H9 (cell line): ENCODE measurements at regions not wholly inside any gene's neighbourhood (a gene's known extent, or its start where the extent isn't known, plus 50 kb on each side); places are given as distances from the start of the nearest gene placed in this dataset.

Experiments
- DNase-seq: peaks from one replicate; pipeline ENCODE4 v3.0.0-alpha.2; 2017
- H2AFZ ChIP-seq: one replicate; pipeline ENCODE4 v1.6.1; 2013; ENCODE audit warnings: mild to moderate bottlenecking, low read length, control low read depth, moderate library complexity
- H2AK5ac ChIP-seq: 2 replicates; pipeline ENCODE4 v1.6.1; 2013; ENCODE audit warnings: low read length, control low read depth, mixed read lengths; ENCODE audit not compliant: insufficient read length
- H2BK120ac ChIP-seq: one replicate; pipeline ENCODE4 v1.6.1; 2013; ENCODE audit warnings: low read depth, mild to moderate bottlenecking, low read length, control low read depth, inconsistent platforms; ENCODE audit not compliant: poor library complexity, severe bottlenecking
- H2BK12ac ChIP-seq: 2 replicates; pipeline ENCODE4 v1.6.1; 2013; ENCODE audit warnings: low read length, control low read depth, mixed read lengths, low read depth; ENCODE audit not compliant: insufficient read length
- H2BK15ac ChIP-seq: 2 replicates; pipeline ENCODE4 v1.6.1; 2013; ENCODE audit warnings: low read depth, low read length, control low read depth
- H2BK20ac ChIP-seq: one replicate; pipeline ENCODE4 v1.6.1; 2013; ENCODE audit warnings: low read depth, mild to moderate bottlenecking, low read length, control low read depth, inconsistent platforms; ENCODE audit not compliant: poor library complexity, severe bottlenecking
- H2BK5ac ChIP-seq: 2 replicates; pipeline ENCODE4 v1.6.1; 2013; ENCODE audit warnings: low read length, control low read depth, mixed read lengths; ENCODE audit not compliant: insufficient read length
- H3K14ac ChIP-seq: 2 replicates; pipeline ENCODE4 v1.6.1; 2013; ENCODE audit warnings: low read length, control low read depth; ENCODE audit not compliant: insufficient read depth
- H3K18ac ChIP-seq: 2 replicates; pipeline ENCODE4 v1.6.1; 2013; ENCODE audit warnings: low read depth, mild to moderate bottlenecking, mixed read lengths, low read length, control low read depth; ENCODE audit not compliant: insufficient read length
- H3K23ac ChIP-seq: 2 replicates; pipeline ENCODE4 v1.6.1; 2013; ENCODE audit warnings: low read length, control low read depth, mixed read lengths, low read depth; ENCODE audit not compliant: insufficient read length
- H3K23me2 ChIP-seq: 2 replicates; pipeline ENCODE4 v1.6.1; 2013; ENCODE audit warnings: low read depth, mild to moderate bottlenecking, mixed read lengths, low read length, control low read depth; ENCODE audit not compliant: insufficient read length, poor library complexity, severe bottlenecking
- H3K27ac ChIP-seq: 2 replicates; pipeline ENCODE4 v1.5.1; 2013; ENCODE audit warnings: low read length, control low read depth, mixed read lengths, low read depth; ENCODE audit not compliant: insufficient read length
- H3K27me3 ChIP-seq: 2 replicates; pipeline ENCODE4 v1.6.1; 2013; ENCODE audit warnings: low read length, control low read depth, inconsistent platforms; ENCODE audit not compliant: insufficient read depth
- H3K4ac ChIP-seq: 2 replicates; pipeline ENCODE4 v1.6.1; 2013; ENCODE audit warnings: low read depth, mild to moderate bottlenecking, control low read depth, inconsistent platforms, low read length, moderate library complexity
- H3K4me1 ChIP-seq: 2 replicates; pipeline ENCODE4 v1.6.1; 2013; ENCODE audit warnings: low read length, control low read depth, inconsistent platforms; ENCODE audit not compliant: insufficient read depth
- H3K4me2 ChIP-seq: 2 replicates; pipeline ENCODE4 v1.6.1; 2013; ENCODE audit warnings: low read length, control low read depth, mixed read lengths; ENCODE audit not compliant: insufficient read length, insufficient read depth
- H3K56ac ChIP-seq: 2 replicates; pipeline ENCODE4 v1.6.1; 2013; ENCODE audit warnings: low read depth, mild to moderate bottlenecking, mixed read lengths, low read length, control low read depth; ENCODE audit not compliant: insufficient read length
- H3K79me1 ChIP-seq: 2 replicates; pipeline ENCODE4 v1.6.1; 2013; ENCODE audit warnings: low read depth, mild to moderate bottlenecking, moderate library complexity, low read length, control low read depth, inconsistent platforms; ENCODE audit not compliant: insufficient read depth, poor library complexity, severe bottlenecking
- H3K79me2 ChIP-seq: 2 replicates; pipeline ENCODE4 v1.6.1; 2013; ENCODE audit warnings: low read length, control low read depth, inconsistent platforms; ENCODE audit not compliant: insufficient read depth
- H3K9ac ChIP-seq: 2 replicates; pipeline ENCODE4 v1.6.1; 2013; ENCODE audit warnings: low read length, control low read depth, mixed read lengths; ENCODE audit not compliant: insufficient read length; ENCODE audit errors: extremely low read depth
- H3K9me3 ChIP-seq: one replicate; pipeline ENCODE4 v1.6.1; 2013; ENCODE audit warnings: low read depth, low read length, inconsistent platforms; ENCODE audit not compliant: control insufficient read depth
- H3T11ph ChIP-seq: one replicate; pipeline ENCODE4 v1.6.1; 2013; ENCODE audit warnings: mild to moderate bottlenecking, low read length, control low read depth, inconsistent platforms
- H4K20me1 ChIP-seq: one replicate; pipeline ENCODE4 v1.6.1; 2013; ENCODE audit not compliant: control insufficient read depth, insufficient read length, insufficient read depth
- H4K5ac ChIP-seq: 2 replicates; pipeline ENCODE4 v1.6.1; 2013; ENCODE audit warnings: low read depth, mild to moderate bottlenecking, mixed read lengths, low read length, control low read depth; ENCODE audit not compliant: insufficient read length
- H4K8ac ChIP-seq: replicated peaks from 2 replicates; pipeline ENCODE4 v1.6.1; 2013; ENCODE audit warnings: low read length, control low read depth, mixed read lengths, low read depth; ENCODE audit not compliant: insufficient read length
- H4K91ac ChIP-seq: 2 replicates; pipeline ENCODE4 v1.6.1; 2013; ENCODE audit warnings: low read depth, mild to moderate bottlenecking, moderate library complexity, mixed read lengths, low read length, control low read depth; ENCODE audit not compliant: insufficient read length
- H3K27ac Mint-ChIP-seq, 3 experiments: 2 replicates in 2 of 3; 3 replicates in 1 of 3; pipeline ENCODE4 v1.8.0; 2020 to 2021; ENCODE audit warnings: mixed read lengths in 3 of 3, mild to moderate bottlenecking in 1 of 3, moderate library complexity in 1 of 3
- H3K27me3 Mint-ChIP-seq: 2 replicates; pipeline ENCODE4 v1.8.0; 2021; ENCODE audit warnings: low read depth, mild to moderate bottlenecking, moderate library complexity, mixed read lengths
- H3K36me3 Mint-ChIP-seq, 3 experiments: 2 replicates in 2 of 3; 3 replicates in 1 of 3; pipeline ENCODE4 v1.8.0; 2020 to 2021; ENCODE audit warnings: low read depth in 3 of 3, mixed read lengths in 3 of 3; ENCODE audit not compliant: insufficient read depth in 1 of 3
- H3K4me1 Mint-ChIP-seq, 2 experiments: 2 replicates each; pipeline ENCODE4 v1.8.0; 2020; ENCODE audit warnings: mixed read lengths in 2 of 2
- H3K4me3 Mint-ChIP-seq, 2 experiments: 2 replicates in 1 of 2; 3 replicates in 1 of 2; pipeline ENCODE4 v1.8.0; 2020 to 2021; ENCODE audit warnings: mild to moderate bottlenecking in 2 of 2, mixed read lengths in 2 of 2, moderate library complexity in 1 of 2
- H3K9me3 Mint-ChIP-seq, 2 experiments: 2 replicates in 1 of 2; 3 replicates in 1 of 2; pipeline ENCODE4 v1.8.0; 2020; ENCODE audit warnings: mild to moderate bottlenecking in 2 of 2, mixed read lengths in 2 of 2, moderate library complexity in 1 of 2
- CTCF ChIP-seq: fragments of 200-600 bp; sonication (generic); conservative IDR thresholded peaks from 3 replicates; pipeline ENCODE4 v1.8.0; 2021; ENCODE audit warnings: antibody characterized with exemption, mild to moderate bottlenecking
- WGBS: extraction: QIAGEN DNeasy Blood & Tissue Kit; methylation state at CpG from one replicate; pipeline ENCODE4 v1.1.7; 2013; ENCODE audit warnings: missing lambda C conversion rate, low lambda C conversion rate, mixed read lengths; ENCODE audit not compliant: insufficient read length; ENCODE audit errors: extremely low coverage; 5-methylcytosine and 5-hydroxymethylcytosine counted together

- Histone ChIP-seq H3K4me1 (no peaks in the 10 kb centered on the region), H3K14ac (no peak overlapping the region), H4K91ac (no peak overlapping the region), H2AK5ac (no peak overlapping the region), H3K79me1 (no peaks in the 10 kb centered on the region), H3K4ac (no peak overlapping the region), H3K79me2 (no peaks in the 10 kb centered on the region), H4K5ac (no peak overlapping the region), H2BK20ac (no peak overlapping the region), H3K27me3 (no peaks in the 10 kb centered on the region; the same call in 1 of the 2 replicates), H3K56ac (no peak overlapping the region), H3K18ac (no peak overlapping the region), H3K9me3 (no peaks in the 10 kb centered on the region), H2BK120ac (no peak overlapping the region), H3K4me2 (no peak overlapping the region), H2BK12ac (no peak overlapping the region), H3K9ac (no peak overlapping the region), H3K27ac (no peak overlapping the region), H3T11ph (no peak overlapping the region), H4K8ac (no peak overlapping the region), H4K20me1 (no peaks in the 10 kb centered on the region), H3K23me2 (no peaks in the 10 kb centered on the region), H2BK15ac (no peak overlapping the region), H2AFZ (no peak overlapping the region), H2BK5ac (no peak overlapping the region), H3K23ac (no peak overlapping the region)
- TF ChIP-seq CTCF = no peak
- Mint-ChIP-seq H3K4me1 (no peaks in the 10 kb centered on the region), H3K27ac (no peak overlapping the region), H3K36me3 (peaks cover 12 to 47% (median 13%) of the 10 kb centered on the region in 3 experiments), H3K4me3 (no peak overlapping the region), H3K9me3 (peaks cover 49 to 62% of the 10 kb centered on the region in 2 experiments), H3K27me3 (no peaks in the 10 kb centered on the region)
- WGBS = no CpG with 5 or more reads among the region's 2 CpGs
- DNase-seq = no peak
These were observed 314.5 kb downstream of the CRPPA start for GRCh38 chr7:16106869-16107268.
